GM19043 (cell line): ENCODE measurements at regions not wholly inside any gene's neighbourhood (a gene's known extent, or its start where the extent isn't known, plus 50 kb on each side); places are given as distances from the start of the nearest gene placed in this dataset.
"Not testable (repeated sequence)": the region's sequence is repeated elsewhere in the genome, so short reads cannot be mapped to it uniquely, and the experiment has no call there.

Source experiments
- ATAC-seq: cut with Tn5 transposase; IDR thresholded peaks from one replicate; pipeline ENCODE4 v1.9.1; 2021; ENCODE audit warnings: low read depth; ENCODE audit not compliant: unreplicated experiment

GRCh38 chr17:45585794-45586650 lies 95.5 kb upstream of the PLEKHM1 start:
- ATAC-seq, result not testable (repeated sequence)

DNA sequence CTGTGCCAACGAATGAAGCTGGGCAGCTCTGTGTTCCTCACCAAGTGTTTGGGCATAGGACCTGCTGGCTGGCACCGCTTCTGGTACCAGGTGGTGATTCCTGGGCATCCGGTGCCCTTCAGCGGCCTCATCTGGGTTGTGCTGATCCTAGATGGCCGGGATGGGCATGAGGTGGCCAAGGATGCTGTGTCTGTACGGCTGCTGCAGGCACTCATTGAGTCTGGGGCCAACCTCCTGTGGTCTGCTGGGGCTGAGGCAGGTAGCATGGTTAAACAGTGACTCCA lies 96.1 kb upstream of the PLEKHM1 start:
- ATAC-seq, result not testable (repeated sequence)

GRCh38 chr17:45592433-45592923 lies 102.0 kb upstream of the PLEKHM1 start:
- ATAC-seq, result not testable (repeated sequence)

DNA sequence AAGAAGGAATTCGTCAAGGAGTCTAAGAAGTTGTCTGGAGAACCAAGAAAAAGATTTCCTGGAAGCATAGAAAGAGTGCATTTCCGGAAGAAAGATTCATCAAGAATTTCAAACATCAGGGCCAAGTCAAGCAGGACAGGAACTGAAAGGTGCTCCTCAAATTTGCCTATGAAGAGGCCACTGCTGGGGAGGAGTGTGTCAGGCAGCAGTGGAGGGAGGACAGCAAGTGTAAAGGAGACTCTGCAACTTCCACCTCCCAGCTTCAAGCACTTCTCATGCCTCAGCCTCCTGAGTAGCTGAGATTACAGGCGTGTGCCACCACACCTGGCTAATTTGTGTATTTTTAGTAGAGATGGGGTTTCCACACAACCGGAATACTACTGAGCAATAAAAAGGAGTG lies 105.8 kb upstream of the PLEKHM1 start:
- ATAC-seq, result not testable (repeated sequence)

GRCh38 chr17:45600052-45601012 lies 109.8 kb upstream of the PLEKHM1 start:
- ATAC-seq, result not testable (repeated sequence)

DNA sequence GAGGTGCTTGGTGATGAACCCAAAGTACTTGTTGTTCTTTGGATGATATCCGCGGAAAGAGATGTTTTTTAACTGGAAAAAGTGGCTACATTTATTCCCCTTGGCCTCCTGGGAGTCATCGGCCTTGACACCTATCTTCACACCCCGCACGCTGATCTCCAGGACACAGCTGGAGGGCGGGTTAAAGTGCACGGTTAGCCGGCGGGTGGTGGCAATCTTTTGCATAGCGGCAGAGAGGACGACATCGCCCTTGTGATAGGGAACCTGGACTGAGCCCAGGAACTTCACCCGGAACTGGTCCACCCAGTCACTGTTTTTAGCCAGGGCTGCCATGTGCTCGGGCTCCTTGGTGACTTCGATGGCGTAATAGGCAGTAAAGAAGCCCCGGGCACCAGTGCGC lies 110.5 kb upstream of the PLEKHM1 start:
- not testable (repeated sequence) for ATAC-seq

DNA sequence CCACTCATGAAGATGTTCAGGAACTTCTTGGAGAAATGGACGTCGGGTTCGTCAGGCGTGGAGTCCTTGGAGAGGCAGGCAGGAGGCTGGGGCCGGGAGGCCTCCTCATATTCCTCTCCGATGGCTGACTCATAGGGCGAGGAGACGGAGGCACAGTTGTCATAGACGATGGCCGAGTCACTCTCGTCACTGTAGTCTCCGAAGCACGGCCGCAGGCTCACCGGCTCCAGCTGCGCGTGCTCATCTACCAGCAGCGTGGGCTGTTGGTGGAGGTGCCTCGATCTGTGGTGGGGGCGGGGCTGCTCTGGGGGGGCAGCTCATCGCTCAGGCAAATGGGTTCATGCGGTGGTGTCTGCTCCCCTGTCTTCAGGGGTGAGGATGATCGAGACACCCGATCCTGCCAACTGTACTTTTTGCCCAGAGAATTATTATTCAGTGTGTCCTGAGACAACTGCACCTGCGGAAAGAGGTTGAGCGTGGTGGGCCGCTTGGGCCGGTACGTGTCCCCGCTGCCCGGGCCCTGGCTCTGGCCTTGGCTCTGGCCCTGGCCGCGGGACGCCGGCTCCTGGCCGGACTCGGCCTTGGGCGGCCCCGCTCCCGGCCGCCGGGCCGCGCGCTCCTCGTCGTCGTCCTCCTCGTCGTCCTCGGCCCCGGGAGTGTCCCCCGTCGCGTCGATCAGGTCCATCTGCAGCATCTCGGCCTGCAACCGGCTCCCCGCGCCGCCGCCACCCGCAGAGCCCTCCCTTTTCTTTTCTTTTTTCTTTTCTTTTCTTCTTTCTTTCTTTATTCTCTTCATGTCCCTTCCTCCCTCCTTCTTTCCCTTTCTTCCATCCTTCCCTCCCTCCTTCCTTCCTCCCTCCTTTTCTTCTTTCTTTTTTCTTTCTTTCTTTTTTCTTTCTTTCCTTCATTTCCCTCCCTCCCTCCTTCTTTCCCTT lies 111.4 kb upstream of the PLEKHM1 start:
- ATAC-seq, result not testable (repeated sequence)

DNA sequence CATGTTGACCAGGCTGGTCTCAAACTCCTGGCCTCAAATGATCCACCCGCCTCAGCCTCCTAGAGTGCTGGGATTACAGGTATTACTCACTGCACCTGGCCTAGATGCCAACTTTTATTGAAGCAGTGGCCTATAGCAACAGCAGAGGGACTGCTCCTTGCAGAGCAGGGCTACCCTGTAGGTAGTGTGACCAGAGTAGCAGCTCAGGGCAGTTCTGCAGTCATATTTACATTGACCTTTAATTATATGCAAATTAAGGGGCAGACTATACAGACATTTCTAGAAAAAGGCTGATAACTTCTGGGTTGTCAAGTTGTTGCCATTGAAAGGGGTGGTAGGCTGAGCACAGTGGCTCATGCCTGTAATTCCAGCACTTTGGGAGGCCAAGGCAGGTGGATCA lies 115.2 kb upstream of the PLEKHM1 start:
- ATAC-seq, result not testable (repeated sequence)

DNA sequence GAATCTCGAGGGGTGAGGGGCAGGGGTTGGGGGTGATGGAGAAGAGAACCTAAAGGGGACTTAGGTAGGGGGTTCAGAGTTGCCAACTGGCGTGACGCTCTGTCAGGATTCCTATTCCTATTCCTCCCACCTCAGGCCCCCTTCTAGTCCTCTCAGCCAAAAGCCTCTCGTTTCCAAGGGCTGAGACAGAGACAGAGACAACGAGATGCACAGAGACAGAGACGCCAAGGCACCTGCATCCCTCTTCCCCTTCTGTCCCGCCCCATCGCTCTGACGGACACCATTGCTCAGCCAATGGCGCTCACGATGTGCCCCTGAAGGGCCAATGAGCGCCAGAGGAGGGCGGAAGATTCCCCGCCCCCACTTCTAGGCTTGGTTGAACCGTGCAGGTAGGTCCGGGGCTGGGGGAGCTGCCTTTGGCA lies 129.5 kb upstream of the PLEKHM1 start:
- ATAC-seq, result peak; percentile 99

DNA sequence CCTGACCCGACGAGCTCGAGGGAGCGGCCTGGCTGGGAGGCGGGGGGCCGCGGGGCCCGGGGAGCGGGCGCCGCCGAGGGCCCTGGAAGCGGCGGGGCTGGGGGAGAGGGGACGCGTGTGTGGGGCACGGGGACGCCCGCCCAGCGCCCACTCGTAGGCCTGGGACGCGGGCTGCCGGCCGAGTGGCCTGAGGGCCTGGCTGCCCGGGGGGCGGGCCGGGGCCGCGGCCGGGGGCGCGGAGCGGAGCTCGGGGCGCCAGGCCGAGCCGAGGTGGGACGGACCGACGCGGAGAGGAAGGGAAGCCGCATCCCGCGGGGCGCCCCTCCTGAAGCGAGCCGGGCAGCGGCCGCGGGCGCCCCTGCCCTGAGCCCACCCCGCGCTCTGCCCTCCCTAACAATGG lies 129.9 kb upstream of the PLEKHM1 start:
- ATAC-seq, result peak; percentile 32

- ATAC-seq, result not testable (repeated sequence)
Measured at GRCh38 chr17:45621087-45621486, 130.6 kb upstream of the PLEKHM1 start.

GRCh38 chr17:45622295-45622694 lies 131.8 kb upstream of the PLEKHM1 start:
- ATAC-seq, result not testable (repeated sequence)

DNA sequence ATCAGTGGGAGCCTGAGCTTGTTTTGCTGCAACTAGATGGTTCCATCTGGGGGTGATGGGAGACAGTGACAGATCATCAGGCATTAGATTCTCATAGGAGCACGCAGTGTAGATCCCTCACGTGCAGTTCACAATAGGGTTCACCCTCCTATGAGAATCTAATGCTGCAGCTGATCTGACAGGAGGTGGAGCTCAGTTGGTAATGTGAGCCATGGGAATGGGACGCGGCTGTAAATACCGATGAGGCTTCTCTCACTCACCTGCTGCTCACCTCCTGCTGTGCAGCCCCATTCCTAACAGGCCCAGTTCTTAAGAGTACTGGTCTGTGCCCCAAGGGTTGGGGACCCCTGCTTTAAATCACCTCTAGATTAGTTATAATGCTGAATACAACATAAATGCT lies 137.5 kb upstream of the PLEKHM1 start:
- ATAC-seq, result no peak

GRCh38 chr17:45631941-45632340 lies 141.4 kb upstream of the PLEKHM1 start:
- ATAC-seq, result no peak

DNA sequence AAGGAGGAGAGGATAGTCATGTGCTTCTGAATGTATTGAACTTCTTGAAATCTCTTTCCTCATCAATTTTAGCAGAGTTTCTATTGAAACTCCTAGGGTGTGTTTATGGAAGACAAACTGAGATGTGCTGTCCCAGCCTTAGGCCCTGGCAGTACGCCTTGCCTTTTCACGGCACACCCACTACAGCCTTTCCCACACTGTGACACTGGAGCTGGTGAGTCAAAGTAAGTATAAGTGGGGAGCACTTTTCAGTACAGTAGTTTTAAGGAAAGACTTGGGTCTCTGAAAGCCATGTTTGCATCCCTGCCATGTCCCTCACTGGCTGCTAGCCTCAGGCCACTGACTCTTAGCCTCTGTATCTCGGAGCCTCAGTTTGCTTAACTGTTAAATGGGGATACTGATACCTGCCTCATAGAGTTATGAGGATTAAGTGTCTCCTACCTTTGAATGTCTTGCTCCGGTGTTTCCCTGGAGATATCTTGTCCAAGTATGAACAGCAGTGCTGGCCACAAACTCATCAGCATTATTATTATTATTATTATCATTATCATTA lies 144.7 kb upstream of the CRHR1 start:
- ATAC-seq, result no peak

- ATAC-seq, result no peak
Measured at GRCh38 chr17:45640141-45640850, 143.8 kb upstream of the CRHR1 start.

DNA sequence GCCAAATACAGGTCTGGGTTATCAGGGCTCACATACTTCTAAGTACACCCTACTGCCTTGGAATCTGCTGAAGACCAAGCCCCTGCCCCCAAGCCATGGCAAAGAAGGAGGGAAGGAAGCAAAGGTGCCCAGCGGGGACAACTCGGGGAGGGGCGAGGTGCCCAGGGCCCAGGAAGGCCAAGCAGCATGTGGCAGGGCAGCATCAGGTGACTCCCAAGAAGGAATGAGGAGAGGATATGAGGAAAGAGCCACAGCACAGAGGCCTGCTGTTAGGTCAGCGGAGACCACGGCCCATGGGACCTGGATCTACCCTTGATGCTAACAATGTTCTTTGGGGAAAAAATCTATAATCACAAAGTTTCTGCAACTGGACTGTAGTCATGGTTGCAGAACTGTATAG lies 142.6 kb upstream of the CRHR1 start:
- ATAC-seq, result no peak

- no peak for ATAC-seq
Measured at GRCh38 chr17:45643591-45643990, 140.5 kb upstream of the CRHR1 start.

DNA sequence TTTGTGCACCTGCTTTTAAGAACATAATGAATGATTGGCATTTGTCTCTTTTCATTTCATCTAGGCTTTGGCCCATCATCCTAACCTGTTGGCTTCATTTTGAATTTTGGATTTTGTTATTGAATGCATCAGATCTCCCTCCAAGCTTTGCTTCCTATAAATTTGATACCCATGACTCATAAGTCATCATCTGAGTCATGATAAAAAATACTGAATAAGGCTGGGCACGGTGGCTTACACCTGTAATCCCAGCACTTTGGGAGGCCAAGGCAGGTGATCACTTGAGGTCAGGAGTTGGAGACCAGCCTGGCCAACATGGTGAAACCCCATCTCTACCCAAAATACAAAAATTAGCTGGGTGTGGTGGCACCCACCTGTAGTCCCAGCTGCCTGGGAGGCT lies 139.5 kb upstream of the CRHR1 start:
- not testable (repeated sequence) for ATAC-seq
